Adipocyte (in vitro differentiated cells): ENCODE measurements at regions not wholly inside any gene's neighbourhood (a gene's known extent, or its start where the extent isn't known, plus 50 kb on each side); places are given as distances from the start of the nearest gene placed in this dataset.
A peak's percentile ranks its signal among the peaks of the same experiment; 100 is the strongest.
"Not testable (repeated sequence)": the region's sequence is repeated elsewhere in the genome, so short reads cannot be mapped to it uniquely, and the experiment has no call there.

Experiments used
- DNase-seq: peaks from one replicate; pipeline ENCODE4 v3.0.0-alpha.2; 2015; ENCODE audit warnings: low read depth
- H3K27me3 ChIP-seq: replicated peaks from 2 replicates; pipeline ENCODE4 v1.7.0; 2013; ENCODE audit warnings: mild to moderate bottlenecking, low read length, moderate library complexity; ENCODE audit not compliant: control insufficient read depth, insufficient read depth
- H3K36me3 ChIP-seq: 2 replicates; pipeline ENCODE4 v1.7.0; 2013; ENCODE audit warnings: low read length, mild to moderate bottlenecking, moderate library complexity; ENCODE audit not compliant: control insufficient read depth, insufficient read depth, severe bottlenecking
- H3K4me1 ChIP-seq: 2 replicates; pipeline ENCODE4 v1.7.0; 2013; ENCODE audit warnings: mild to moderate bottlenecking, low read length, moderate library complexity; ENCODE audit not compliant: control insufficient read depth, insufficient read depth
- H3K4me3 ChIP-seq: 2 replicates; pipeline ENCODE4 v1.7.0; 2013; ENCODE audit warnings: mild to moderate bottlenecking, low read length, moderate library complexity
- H3K9ac ChIP-seq: 2 replicates; pipeline ENCODE4 v1.7.0; 2013; ENCODE audit warnings: mild to moderate bottlenecking, low read length, moderate library complexity
- H3K9me3 ChIP-seq: 2 replicates; pipeline ENCODE4 v1.7.0; 2013; ENCODE audit warnings: mild to moderate bottlenecking, low read length, moderate library complexity; ENCODE audit not compliant: control insufficient read depth

GRCh38 chr17:27365329-27365945 is 71.5 kb downstream of the WSB1 start:
- H3K9me3 ChIP-seq, H3K27me3 ChIP-seq, DNase-seq, H3K4me3 ChIP-seq, H3K36me3 ChIP-seq, H3K9ac ChIP-seq: not testable (repeated sequence)
- peaks cover 12% of the 10 kb centered on the region for H3K4me1 ChIP-seq

- DNase-seq: no peak
- Histone ChIP-seq H3K9ac (no peak overlapping the region), H3K4me3 (no peak overlapping the region), H3K36me3 (no peaks in the 10 kb centered on the region), H3K9me3 (peaks cover 6% of the 10 kb centered on the region), H3K4me1 (peaks cover 12% of the 10 kb centered on the region), H3K27me3 (no peaks in the 10 kb centered on the region)
Observed at GRCh38 chr17:27366437-27366836, 72.5 kb downstream of the WSB1 start.

GRCh38 chr17:27367121-27367981 is 73.4 kb downstream of the WSB1 start:
- H3K9me3 ChIP-seq: peaks cover 10% of the 10 kb centered on the region
- H3K9ac ChIP-seq: no peak overlapping the region
- H3K4me1 ChIP-seq: peaks cover 12% of the 10 kb centered on the region
- no peaks in the 10 kb centered on the region for H3K27me3 ChIP-seq
- H3K36me3 ChIP-seq: no peaks in the 10 kb centered on the region
- H3K4me3 ChIP-seq: no peak overlapping the region
- DNase-seq: no peak

GRCh38 chr17:27368151-27368795 is 74.4 kb downstream of the WSB1 start:
- no peak for DNase-seq
- no peaks in the 10 kb centered on the region for H3K36me3 ChIP-seq
- peaks cover 10% of the 10 kb centered on the region for H3K9me3 ChIP-seq
- no peak overlapping the region for H3K9ac ChIP-seq
- H3K27me3 ChIP-seq: no peaks in the 10 kb centered on the region
- H3K4me1 ChIP-seq: peaks cover 11% of the 10 kb centered on the region
- no peak overlapping the region for H3K4me3 ChIP-seq

GRCh38 chr17:27368980-27369379 is 75.1 kb downstream of the WSB1 start:
- no peak overlapping the region for H3K4me3 ChIP-seq
- H3K27me3 ChIP-seq: no peaks in the 10 kb centered on the region
- DNase-seq: no peak
- no peaks in the 10 kb centered on the region for H3K36me3 ChIP-seq
- H3K4me1 ChIP-seq: peaks cover 4% of the 10 kb centered on the region
- H3K9me3 ChIP-seq: peaks cover 10% of the 10 kb centered on the region
- H3K9ac ChIP-seq: no peak overlapping the region

GRCh38 chr17:27370776-27371175 is 76.9 kb downstream of the WSB1 start:
- Histone ChIP-seq H3K4me1 (no peaks in the 10 kb centered on the region), H3K4me3 (no peak overlapping the region), H3K9ac (no peak overlapping the region), H3K9me3 (peaks cover 10% of the 10 kb centered on the region), H3K27me3 (no peaks in the 10 kb centered on the region), H3K36me3 (no peaks in the 10 kb centered on the region)
- no peak for DNase-seq

- not testable (repeated sequence) for H3K4me3 ChIP-seq, DNase-seq, H3K9ac ChIP-seq, H3K36me3 ChIP-seq, H3K9me3 ChIP-seq, H3K27me3 ChIP-seq
- H3K4me1 ChIP-seq: peaks cover 12% of the 10 kb centered on the region
Observed at GRCh38 chr17:27373695-27374094, 79.8 kb downstream of the WSB1 start.

- no peak overlapping the region for H3K4me3 ChIP-seq
- H3K36me3 ChIP-seq: no peaks in the 10 kb centered on the region
- H3K9ac ChIP-seq: no peak overlapping the region
- H3K4me1 ChIP-seq: peaks cover 23% of the 10 kb centered on the region
- peaks cover 1% of the 10 kb centered on the region for H3K9me3 ChIP-seq
- DNase-seq: peak; percentile 25
- H3K27me3 ChIP-seq: peaks cover 3% of the 10 kb centered on the region
Observed at GRCh38 chr17:27376637-27377547, 79.4 kb upstream of the KSR1 start.

- Histone ChIP-seq H3K36me3 (no peaks in the 10 kb centered on the region), H3K9me3 (no peaks in the 10 kb centered on the region), H3K9ac (no peak overlapping the region), H3K4me3 (no peak overlapping the region), H3K4me1 (peaks cover 24% of the 10 kb centered on the region), H3K27me3 (peaks cover 7% of the 10 kb centered on the region)
- DNase-seq: no peak
Observed at GRCh38 chr17:27378482-27379175, 77.6 kb upstream of the KSR1 start.

GRCh38 chr17:27379888-27380533 is 76.2 kb upstream of the KSR1 start:
- H3K27me3 ChIP-seq: peaks cover 7% of the 10 kb centered on the region
- H3K9ac ChIP-seq: peak overlapping the region; percentile 22
- peak; percentile 84 for DNase-seq
- peak overlapping the region; percentile 71 for H3K4me3 ChIP-seq
- no peaks in the 10 kb centered on the region for H3K36me3 ChIP-seq
- peaks cover 36% of the 10 kb centered on the region for H3K4me1 ChIP-seq
- no peaks in the 10 kb centered on the region for H3K9me3 ChIP-seq
